UCSD-AML1 (cell line): ENCODE measurements at regions not wholly inside any gene's neighbourhood (a gene's known extent, or its start where the extent isn't known, plus 50 kb on each side); places are given as distances from the start of the nearest gene placed in this dataset.

Source experiments
- DNase-seq: peaks from one replicate; lab custom pipeline; 2025; ENCODE audit not compliant: unreplicated experiment; lab: John Stamatoyannopoulos, UW

DNA sequence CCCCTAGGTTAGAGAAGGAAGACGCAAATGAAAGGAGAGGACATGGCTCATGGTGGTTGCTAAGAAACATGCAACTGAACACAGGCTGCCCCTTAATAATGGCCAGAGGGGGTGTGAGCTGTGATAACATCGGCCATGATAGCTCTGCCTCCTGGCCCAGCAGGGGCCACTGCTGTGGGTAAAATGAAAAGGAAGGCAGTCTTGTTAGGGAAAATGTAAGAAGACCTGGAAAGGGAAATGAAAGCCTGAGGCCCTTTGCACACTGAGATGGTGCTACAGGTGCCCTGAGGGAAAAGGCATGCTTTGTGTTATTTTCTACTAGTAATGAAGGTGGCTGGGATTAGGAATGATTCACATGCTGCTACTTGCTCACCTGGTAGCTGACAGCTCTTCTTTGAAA lies 123.6 kb upstream of the MID1 start:
- no peak for DNase-seq

DNA sequence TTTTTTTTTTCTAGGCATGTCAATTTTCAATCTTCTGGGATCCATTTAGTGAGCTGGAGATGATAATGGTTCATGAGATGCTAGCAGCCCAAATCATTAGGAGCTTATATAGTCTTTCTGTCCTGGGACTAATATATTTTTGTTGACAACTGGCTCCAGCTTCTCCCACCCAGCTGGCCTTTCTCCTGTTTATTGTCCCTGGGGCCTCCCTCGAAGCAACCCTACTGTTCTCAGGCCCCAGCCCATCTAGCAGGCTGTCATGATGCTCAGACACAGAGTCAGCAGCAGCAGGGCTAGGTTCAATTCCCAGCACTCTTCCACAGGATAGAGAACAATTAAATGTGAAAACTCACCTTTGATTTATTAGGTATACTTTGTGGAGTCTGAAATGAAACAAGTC lies 127.6 kb upstream of the MID1 start:
- no peak for DNase-seq

DNA sequence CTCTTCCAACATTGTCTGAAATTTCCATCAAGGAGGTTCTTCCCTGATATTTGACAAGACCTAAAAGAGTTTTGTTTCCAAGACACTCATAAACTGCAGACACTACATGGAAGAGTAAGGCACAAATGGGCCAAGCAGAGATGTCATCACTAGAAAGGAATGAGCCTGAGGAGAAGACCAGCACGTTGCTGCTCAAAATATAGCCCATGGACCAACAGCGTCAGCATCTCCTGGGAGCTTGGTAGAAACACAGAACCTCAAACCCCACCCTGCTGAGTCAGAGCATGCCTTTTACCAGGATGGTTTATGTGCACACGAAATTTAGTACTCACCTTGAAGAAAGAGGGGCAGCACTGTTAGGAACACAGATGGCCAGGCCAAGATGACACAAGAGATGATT lies 128.7 kb upstream of the MID1 start:
- no peak for DNase-seq

- no peak for DNase-seq
These were observed 130.2 kb upstream of the MID1 start for GRCh38 chrX:10750581-10750980.

DNA sequence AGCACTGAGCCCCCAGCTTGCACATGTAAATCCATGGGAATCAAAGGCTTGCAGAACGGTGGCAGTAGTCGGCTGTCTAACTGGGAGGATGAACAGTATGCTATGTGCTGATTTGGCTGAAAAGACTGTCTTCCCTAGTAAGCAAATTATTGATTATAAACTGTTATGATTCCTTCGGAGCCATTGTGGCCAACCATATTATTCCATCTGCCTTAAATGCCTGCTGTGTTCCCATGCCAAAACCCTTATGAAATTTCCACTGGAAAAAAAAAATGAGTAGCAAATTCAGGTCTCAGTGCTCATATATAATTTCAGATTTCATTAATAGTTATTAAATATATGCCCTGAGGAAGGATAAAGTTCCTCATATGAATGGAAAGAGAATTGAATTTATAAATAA lies 132.7 kb upstream of the MID1 start:
- no peak for DNase-seq

- DNase-seq: no peak
These were observed 134.1 kb upstream of the MID1 start for GRCh38 chrX:10754445-10754844.

DNA sequence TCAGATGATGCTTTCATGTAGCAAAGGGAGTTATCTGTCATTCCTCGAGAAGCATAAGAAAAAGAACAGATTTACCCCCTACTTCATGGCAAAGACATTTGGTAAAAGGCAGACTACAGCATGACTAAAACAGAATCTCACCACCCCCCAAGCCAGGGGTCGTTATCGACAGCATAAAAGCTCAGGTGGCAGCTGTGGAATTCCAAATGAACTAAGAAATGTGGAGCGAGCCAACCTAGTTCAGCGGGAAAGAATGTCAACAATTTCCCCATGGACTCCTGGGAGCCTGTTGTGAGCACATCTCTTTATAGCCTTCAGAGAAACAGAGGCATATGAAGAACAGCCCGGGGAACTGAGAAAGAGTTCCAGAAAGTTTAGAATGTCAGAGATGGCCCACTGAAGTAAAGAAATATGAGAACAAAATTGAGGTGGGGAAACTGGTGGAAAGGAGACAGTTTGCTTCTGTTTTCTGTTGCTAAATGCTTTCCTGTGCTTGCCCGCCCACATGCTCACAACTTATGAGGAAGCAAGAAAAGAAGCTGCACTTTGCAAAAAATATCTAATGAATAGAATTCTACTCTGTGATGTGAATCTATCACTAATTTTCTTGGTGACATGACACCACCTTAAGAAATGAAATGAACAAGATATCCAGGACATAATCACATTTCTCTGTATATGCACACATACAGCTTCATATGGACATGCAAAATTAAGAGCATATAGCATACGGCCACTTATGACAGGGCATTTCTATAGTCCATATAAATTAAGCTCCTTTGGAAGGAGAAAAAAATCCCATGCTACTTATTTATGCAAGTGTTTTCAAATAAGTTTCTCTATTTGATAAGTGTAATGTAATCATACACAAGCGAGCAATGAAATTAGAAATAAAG lies 135.3 kb upstream of the MID1 start:
- no peak for DNase-seq

DNA sequence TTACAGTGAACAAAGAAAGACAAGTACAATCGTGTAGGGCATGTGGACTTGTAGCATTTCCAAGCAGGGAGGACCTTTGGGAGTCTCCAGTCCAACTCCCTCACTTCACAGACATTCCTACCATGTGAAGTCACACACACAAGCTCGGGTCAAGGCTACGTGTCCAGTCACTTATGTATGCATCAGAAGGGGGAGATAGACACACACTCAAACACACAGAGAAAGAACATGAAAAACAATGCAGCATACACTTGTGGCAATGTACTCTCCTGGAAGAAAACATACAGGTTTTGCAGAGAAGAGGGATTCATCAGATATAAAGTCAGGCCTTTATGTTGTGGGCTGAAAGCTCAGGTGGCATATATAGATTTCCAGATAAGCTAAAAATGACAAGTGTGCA lies 136.1 kb upstream of the MID1 start:
- no peak for DNase-seq

GRCh38 chrX:10759141-10759799 lies 138.9 kb upstream of the MID1 start:
- DNase-seq: no peak

GRCh38 chrX:10761447-10761846 lies 141.1 kb upstream of the MID1 start:
- no peak for DNase-seq

DNA sequence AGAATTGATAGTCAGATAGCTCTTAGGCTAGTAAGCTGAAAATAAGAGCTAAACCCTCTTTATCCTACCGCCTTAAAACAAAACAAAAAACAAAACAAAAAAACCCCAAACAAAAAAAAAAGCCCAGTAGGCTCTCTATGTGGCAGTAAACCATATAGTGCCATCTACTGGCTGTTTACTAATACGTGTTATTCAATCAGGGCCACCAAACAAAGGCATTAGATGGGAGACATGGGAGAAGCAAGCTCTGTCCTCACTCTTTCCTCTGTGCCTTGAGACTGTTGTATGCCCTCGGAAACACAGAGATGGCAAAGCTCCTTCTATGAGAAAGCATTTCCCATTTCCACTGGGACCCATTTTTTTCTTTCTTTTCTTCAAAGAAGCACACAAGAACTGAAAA lies 148.8 kb upstream of the MID1 start:
- DNase-seq: no peak

DNA sequence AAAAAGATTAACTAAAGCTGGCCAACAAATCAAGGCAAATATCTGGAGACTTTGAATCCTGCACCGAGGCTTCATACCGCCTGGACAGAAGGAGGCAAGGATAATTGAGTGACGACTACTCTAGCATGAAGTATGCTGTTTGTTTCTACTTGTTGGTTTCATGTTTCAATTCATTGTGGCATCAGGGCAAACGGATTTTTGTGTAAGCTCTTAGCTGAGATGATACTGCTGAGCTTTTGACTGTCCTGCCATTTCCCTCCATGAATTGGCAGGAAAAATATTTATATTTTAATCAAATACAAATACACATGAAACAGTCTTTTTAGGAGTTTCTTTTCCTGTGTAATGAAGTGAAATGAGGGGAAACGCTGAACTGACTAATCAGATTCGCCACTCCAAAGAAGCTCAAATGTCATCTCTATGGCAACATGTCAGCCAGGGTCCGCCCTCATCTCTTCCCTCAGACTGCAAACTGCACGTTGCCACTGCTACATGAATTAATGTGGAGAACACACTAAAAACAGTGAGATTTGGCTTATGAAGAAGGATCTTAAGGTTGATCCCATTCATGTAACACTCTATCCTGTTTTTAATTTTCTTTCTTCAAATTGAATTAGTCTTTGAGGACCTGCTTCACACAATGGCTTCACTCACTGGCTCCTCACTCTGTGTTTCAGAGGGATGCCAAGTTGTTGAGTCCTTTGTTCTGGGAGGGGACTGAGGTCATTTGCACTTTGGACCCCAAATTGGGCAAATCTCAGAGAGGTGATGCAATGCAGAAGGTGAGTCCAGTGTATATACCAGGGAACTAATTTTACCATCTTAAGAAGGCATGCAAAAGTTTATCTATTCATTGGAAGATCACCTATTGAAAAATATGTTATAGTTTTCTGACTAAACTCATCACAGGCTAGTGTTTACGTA lies 149.6 kb upstream of the MID1 start:
- DNase-seq: no peak

- no peak for DNase-seq
These were observed 152.9 kb upstream of the MID1 start for GRCh38 chrX:10773318-10773717.

DNA sequence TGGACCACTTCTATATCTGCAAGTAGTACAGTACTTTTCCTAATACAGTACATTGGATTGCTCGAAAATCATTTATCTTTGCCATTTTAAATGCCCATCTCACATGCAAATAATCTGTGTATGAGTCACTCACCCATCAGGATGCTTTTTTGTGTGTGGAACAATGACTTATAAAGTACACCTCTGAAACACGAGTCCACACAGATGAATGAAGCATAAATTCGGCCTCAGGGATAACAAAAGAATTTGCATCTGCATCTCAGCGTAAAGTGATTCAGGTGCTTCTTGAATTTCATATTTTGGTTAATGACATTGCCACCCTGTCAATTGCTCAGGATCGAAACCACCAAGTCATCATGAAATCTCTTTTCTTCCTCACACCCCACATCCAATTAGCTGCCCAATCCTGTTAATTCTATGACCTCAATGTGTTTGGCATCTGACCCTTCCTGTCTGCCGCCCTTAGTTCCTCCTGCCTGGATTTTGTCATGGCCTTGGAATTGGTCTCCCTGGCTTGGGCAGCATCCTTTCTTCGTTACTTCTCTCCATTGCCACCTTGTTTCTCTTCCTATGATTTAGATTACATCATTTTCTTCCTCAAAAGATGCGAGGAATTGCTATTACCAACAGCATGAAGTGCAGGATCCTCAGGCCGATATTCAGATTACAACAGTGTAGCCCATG lies 161.6 kb upstream of the MID1 start:
- DNase-seq: no peak

DNA sequence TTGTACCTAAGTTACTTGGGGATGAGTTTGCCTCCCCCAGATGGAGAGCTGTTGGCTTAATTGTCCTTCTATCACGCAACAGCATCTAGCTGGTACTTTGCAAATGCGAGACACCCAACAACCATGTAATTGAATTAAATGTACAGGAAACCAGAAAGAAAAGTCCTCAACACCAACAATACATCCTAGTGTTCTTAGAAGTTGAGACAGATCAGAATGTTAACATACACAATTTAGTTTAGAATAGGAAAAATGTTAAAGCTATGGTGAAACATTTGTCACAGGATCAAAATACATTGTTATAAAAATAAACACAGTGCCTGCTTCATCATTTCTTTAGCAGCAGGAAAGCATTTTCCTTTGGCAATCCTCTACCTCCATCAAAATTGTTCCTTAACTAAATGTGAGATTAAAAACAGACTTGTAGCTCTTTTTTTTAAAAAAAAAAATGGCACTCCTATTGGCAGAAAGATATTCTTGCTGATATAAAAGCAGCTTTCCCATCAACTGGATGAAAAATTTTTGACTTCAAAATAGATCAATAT lies 163.1 kb upstream of the MID1 start:
- no peak for DNase-seq

- no peak for DNase-seq
These were observed 166.9 kb upstream of the MID1 start for GRCh38 chrX:10787264-10787663.

GRCh38 chrX:10794203-10794630 lies 173.8 kb upstream of the MID1 start:
- DNase-seq: no peak

DNA sequence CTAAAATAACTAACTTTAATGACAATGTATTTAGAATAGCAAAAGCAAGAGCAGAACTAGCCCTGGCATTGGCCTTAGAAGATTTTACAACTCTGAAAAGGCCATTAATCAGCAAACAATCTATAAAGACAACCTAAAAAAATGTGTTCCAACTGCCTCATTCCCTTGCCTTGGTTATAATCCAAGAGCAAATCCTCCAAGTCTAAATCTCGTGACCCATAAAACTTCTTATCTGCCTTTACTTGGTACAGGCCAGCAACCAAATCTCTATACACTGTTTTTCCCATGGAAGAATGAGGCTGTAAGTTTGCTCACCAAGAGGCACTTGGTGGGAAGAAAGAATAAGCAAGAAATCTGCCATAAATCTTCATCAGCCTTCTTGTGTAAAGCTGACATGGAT lies 175.3 kb upstream of the MID1 start:
- DNase-seq: no peak

DNA sequence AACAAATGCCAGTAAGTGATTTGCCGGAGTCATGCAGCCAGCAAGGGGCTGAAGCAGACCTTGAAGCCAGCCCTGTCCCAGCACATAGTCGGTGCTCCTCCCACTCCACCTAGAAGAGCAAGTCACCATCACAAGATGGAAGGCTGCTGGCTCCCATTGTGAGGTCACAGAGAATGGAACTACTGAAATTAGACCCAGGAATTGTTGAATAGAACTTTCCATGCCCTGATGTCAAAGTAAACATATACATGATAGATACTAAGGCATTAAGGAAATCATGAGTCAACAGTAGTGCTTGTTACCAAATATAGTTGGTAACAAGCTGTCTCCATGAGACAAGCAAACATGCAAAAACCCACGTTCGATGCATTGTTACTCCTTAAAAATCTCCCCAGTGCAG lies 177.1 kb upstream of the MID1 start:
- DNase-seq: no peak

- DNase-seq: no peak
These were observed 177.7 kb upstream of the MID1 start for GRCh38 chrX:10798041-10798440.

DNA sequence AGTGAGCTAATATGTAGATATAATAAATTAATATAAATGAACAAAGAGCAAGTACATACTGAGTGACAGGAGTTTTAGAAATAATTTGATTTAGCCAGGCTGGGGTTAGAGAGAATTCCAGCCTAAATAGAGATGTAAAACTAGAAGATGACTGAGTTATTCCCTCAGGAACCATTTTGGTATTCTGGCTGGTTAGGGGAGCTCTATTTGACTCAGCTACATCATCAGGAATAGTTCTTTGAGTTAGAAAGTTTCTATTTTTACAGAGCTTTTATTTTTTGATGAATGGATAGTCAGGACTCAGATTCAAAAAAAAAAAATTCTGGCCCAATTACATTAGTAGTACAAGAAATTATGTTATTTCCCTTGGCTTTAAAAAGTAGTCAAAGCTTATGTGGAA lies 180.4 kb upstream of the MID1 start:
- DNase-seq: no peak
